ENCODE measurements at regions not wholly inside any gene's neighbourhood (a gene's known extent, or its start where the extent isn't known, plus 50 kb on each side); places are given as distances from the start of the nearest gene placed in this dataset.
A peak's percentile ranks its signal among the peaks of the same experiment; 100 is the strongest.

- H3K36me3 ChIP-seq (ENCODE audit: control insufficient read depth in 2 of 3, insufficient read depth in 3 of 3, low read length in 3 of 3), result no peaks in the 10 kb centered on the region
- H3K9me3 ChIP-seq (ENCODE audit: control insufficient read depth in 2 of 3, insufficient read depth in 1 of 3, low read length in 3 of 3), result no peaks in the 10 kb centered on the region
- TF ChIP-seq CTCF (IDR thresholded peaks at IDR 0.05; ENCODE audit: borderline replicate concordance, extremely low read depth, insufficient read depth), result no peak
- no peaks in the 10 kb centered on the region for H3K4me1 ChIP-seq (ENCODE audit: control insufficient read depth in 2 of 3, insufficient read depth in 2 of 3, low read depth in 1 of 3, low read length in 3 of 3)
- H3K9ac ChIP-seq (ENCODE audit: low read length in 3 of 3), result no peak overlapping the region
- DNase-seq, result no peak
- H3K27me3 ChIP-seq (ENCODE audit: control insufficient read depth, insufficient read depth, low read length), result no peaks in the 10 kb centered on the region
- intact Hi-C loops (cut with DNase I), result no loop called here
- H3K4me3 ChIP-seq (ENCODE audit: low read length in 3 of 3), result no peak overlapping the region
- FAIRE-seq, result no peak
- H3K27ac ChIP-seq (ENCODE audit: low read depth in 2 of 2, low read length in 2 of 2), result no peak overlapping the region
Observed at GRCh38 chr18:44028109-44028508, 652.6 kb upstream of the SETBP1 start.

GRCh38 chr18:44031063-44031462 lies 649.6 kb upstream of the SETBP1 start:
- FAIRE-seq (peak; percentile 15), DNase-seq (no peak)
- no peak overlapping the region for H3K4me3 ChIP-seq (ENCODE audit: low read length in 3 of 3)
- no peaks in the 10 kb centered on the region for H3K27me3 ChIP-seq (ENCODE audit: control insufficient read depth, insufficient read depth, low read length)
- no peak for TF ChIP-seq CTCF (IDR thresholded peaks at IDR 0.05; ENCODE audit: borderline replicate concordance, extremely low read depth, insufficient read depth)
- no peaks in the 10 kb centered on the region for H3K36me3 ChIP-seq (ENCODE audit: control insufficient read depth in 2 of 3, insufficient read depth in 3 of 3, low read length in 3 of 3)
- intact Hi-C loops (cut with DNase I), result no loop called here
- no peaks in the 10 kb centered on the region for H3K4me1 ChIP-seq (ENCODE audit: control insufficient read depth in 2 of 3, insufficient read depth in 2 of 3, low read depth in 1 of 3, low read length in 3 of 3)
- no peaks in the 10 kb centered on the region for H3K9me3 ChIP-seq (ENCODE audit: control insufficient read depth in 2 of 3, insufficient read depth in 1 of 3, low read length in 3 of 3)
- no peak overlapping the region for H3K9ac ChIP-seq (ENCODE audit: low read length in 3 of 3)
- no peak overlapping the region for H3K27ac ChIP-seq (ENCODE audit: low read depth in 2 of 2, low read length in 2 of 2)

GRCh38 chr18:44033144-44033701 lies 647.5 kb upstream of the SETBP1 start:
- Histone ChIP-seq H3K27ac (ENCODE audit: low read depth in 2 of 2, low read length in 2 of 2) (no peak overlapping the region), H3K9me3 (ENCODE audit: control insufficient read depth in 2 of 3, insufficient read depth in 1 of 3, low read length in 3 of 3) (no peaks in the 10 kb centered on the region), H3K4me1 (ENCODE audit: control insufficient read depth in 2 of 3, insufficient read depth in 2 of 3, low read depth in 1 of 3, low read length in 3 of 3) (no peaks in the 10 kb centered on the region), H3K27me3 (ENCODE audit: control insufficient read depth, insufficient read depth, low read length) (no peaks in the 10 kb centered on the region), H3K36me3 (ENCODE audit: control insufficient read depth in 2 of 3, insufficient read depth in 3 of 3, low read length in 3 of 3) (no peaks in the 10 kb centered on the region), H3K4me3 (ENCODE audit: low read length in 3 of 3) (no peak overlapping the region), H3K9ac (ENCODE audit: low read length in 3 of 3) (no peak overlapping the region)
- TF ChIP-seq CTCF (IDR thresholded peaks at IDR 0.05; ENCODE audit: borderline replicate concordance, extremely low read depth, insufficient read depth), result no peak
- FAIRE-seq (no peak), DNase-seq (peak in 3 of 5 donors; percentile 24 to 55 (median 44))
- intact Hi-C loops (cut with DNase I), result no loop called here

GRCh38 chr18:44035554-44035953 lies 645.1 kb upstream of the SETBP1 start:
- no peak overlapping the region for H3K27ac ChIP-seq (ENCODE audit: low read depth in 2 of 2, low read length in 2 of 2)
- TF ChIP-seq CTCF (IDR thresholded peaks at IDR 0.05; ENCODE audit: borderline replicate concordance, extremely low read depth, insufficient read depth), result no peak
- H3K9me3 ChIP-seq (ENCODE audit: control insufficient read depth in 2 of 3, insufficient read depth in 1 of 3, low read length in 3 of 3), result no peaks in the 10 kb centered on the region
- H3K9ac ChIP-seq (ENCODE audit: low read length in 3 of 3), result no peak overlapping the region
- no peaks in the 10 kb centered on the region for H3K36me3 ChIP-seq (ENCODE audit: control insufficient read depth in 2 of 3, insufficient read depth in 3 of 3, low read length in 3 of 3)
- H3K4me3 ChIP-seq (ENCODE audit: low read length in 3 of 3), result no peak overlapping the region
- no peaks in the 10 kb centered on the region for H3K4me1 ChIP-seq (ENCODE audit: control insufficient read depth in 2 of 3, insufficient read depth in 2 of 3, low read depth in 1 of 3, low read length in 3 of 3)
- DNase-seq (no peak), FAIRE-seq (no peak)
- no peaks in the 10 kb centered on the region for H3K27me3 ChIP-seq (ENCODE audit: control insufficient read depth, insufficient read depth, low read length)
- intact Hi-C loops (cut with DNase I), result no loop called here

Data from kidney (tissue), 13 donors.